SJSA1 (cell line): ENCODE measurements at regions not wholly inside any gene's neighbourhood (a gene's known extent, or its start where the extent isn't known, plus 50 kb on each side); places are given as distances from the start of the nearest gene placed in this dataset.

Experiments
- DNase-seq, 2 experiments: peaks; one replicate each; pipeline ENCODE4 v3.0.0-alpha.2; 2015 to 2020; ENCODE audit warnings: low spot score in 2 of 2, low read depth in 1 of 2
- H3K27ac ChIP-seq: fragments of 250-450 bp; sonication (Bioruptor Pico); 2 replicates; pipeline ENCODE4 v1.5.1; 2020; ENCODE audit warnings: mild to moderate bottlenecking, moderate library complexity
- H3K27me3 ChIP-seq: fragments of 250-450 bp; sonication (Bioruptor Pico); replicated peaks from 2 replicates; pipeline ENCODE4 v1.5.1; 2020; ENCODE audit warnings: mild to moderate bottlenecking, moderate library complexity
- H3K36me3 ChIP-seq: fragments of 250-450 bp; sonication (Bioruptor Pico); 2 replicates; pipeline ENCODE4 v1.5.1; 2020; ENCODE audit warnings: mild to moderate bottlenecking
- H3K4me1 ChIP-seq: fragments of 250-450 bp; sonication (Bioruptor Pico); replicated peaks from 2 replicates; pipeline ENCODE4 v1.6.1; 2021; ENCODE audit warnings: mild to moderate bottlenecking
- H3K4me3 ChIP-seq: fragments of 250-450 bp; sonication (Bioruptor Pico); 2 replicates; pipeline ENCODE4 v1.5.1; 2020; ENCODE audit warnings: mild to moderate bottlenecking
- H3K9me3 ChIP-seq: fragments of 250-450 bp; sonication (Bioruptor Pico); replicated peaks from 2 replicates; pipeline ENCODE4 v1.5.1; 2020; ENCODE audit warnings: mild to moderate bottlenecking

GRCh38 chrX:78213331-78213730 lies 73.9 kb upstream of the TAF9B start:
- Histone ChIP-seq H3K4me3 (no peak overlapping the region), H3K4me1 (no peaks in the 10 kb centered on the region), H3K27ac (no peak overlapping the region), H3K36me3 (no peaks in the 10 kb centered on the region), H3K9me3 (no peaks in the 10 kb centered on the region), H3K27me3 (no peaks in the 10 kb centered on the region)
- no peak for DNase-seq

GRCh38 chrX:78199851-78200250 lies 60.4 kb upstream of the TAF9B start:
- no peaks in the 10 kb centered on the region for H3K27me3 ChIP-seq
- no peak overlapping the region for H3K4me3 ChIP-seq
- no peaks in the 10 kb centered on the region for H3K4me1 ChIP-seq
- no peaks in the 10 kb centered on the region for H3K9me3 ChIP-seq
- no peak overlapping the region for H3K27ac ChIP-seq
- DNase-seq: peak in 1 of 2 experiments; percentile 2
- H3K36me3 ChIP-seq: no peaks in the 10 kb centered on the region
